GM18508 (cell line): ENCODE measurements at regions not wholly inside any gene's neighbourhood (a gene's known extent, or its start where the extent isn't known, plus 50 kb on each side); places are given as distances from the start of the nearest gene placed in this dataset.
A peak's percentile ranks its signal among the peaks of the same experiment; 100 is the strongest.
"Not testable (repeated sequence)": the region's sequence is repeated elsewhere in the genome, so short reads cannot be mapped to it uniquely, and the experiment has no call there.

Experiments used
- ATAC-seq: cut with Tn5 transposase; IDR thresholded peaks from one replicate; pipeline ENCODE4 v1.9.1; 2021; ENCODE audit warnings: moderate number of reproducible peaks; ENCODE audit not compliant: insufficient read depth, unreplicated experiment

DNA sequence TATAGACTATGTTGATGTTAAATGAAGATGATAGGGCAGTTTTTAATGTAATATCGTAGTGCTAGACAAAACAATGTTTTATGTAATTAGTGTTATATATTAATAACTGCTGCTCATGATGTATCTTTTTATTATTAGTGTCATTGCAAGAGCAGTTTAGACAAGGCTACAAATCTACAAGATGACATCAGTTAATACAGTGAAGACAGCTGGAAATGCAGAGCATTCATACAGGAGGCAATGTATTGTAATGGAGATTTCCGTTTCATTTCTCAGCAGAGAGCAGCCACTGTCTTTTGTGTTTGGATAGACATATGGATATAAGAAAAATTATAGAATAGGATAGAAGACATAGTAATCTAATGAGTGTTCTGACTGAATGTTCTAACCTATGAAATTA, 178.0 kb downstream of the FOXG1 start:
- no peak for ATAC-seq

DNA sequence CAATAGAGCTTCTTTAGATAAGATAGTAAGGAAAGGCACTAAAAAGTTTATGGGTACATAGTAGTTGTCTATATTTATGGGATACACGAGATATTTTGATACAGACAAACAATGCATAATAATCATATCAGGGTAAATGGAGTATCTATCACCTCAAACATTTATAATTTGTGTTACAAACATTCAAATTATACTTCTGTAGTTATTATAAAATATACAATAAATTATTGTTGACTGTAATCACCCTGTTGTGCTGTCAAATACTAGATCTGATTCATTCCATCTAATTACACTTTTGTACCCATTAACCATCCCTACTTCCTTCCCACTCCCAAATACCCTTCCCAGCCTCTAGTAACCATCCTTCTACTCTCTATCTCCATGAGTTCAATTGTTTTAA, 179.7 kb downstream of the FOXG1 start:
- ATAC-seq = no peak

DNA sequence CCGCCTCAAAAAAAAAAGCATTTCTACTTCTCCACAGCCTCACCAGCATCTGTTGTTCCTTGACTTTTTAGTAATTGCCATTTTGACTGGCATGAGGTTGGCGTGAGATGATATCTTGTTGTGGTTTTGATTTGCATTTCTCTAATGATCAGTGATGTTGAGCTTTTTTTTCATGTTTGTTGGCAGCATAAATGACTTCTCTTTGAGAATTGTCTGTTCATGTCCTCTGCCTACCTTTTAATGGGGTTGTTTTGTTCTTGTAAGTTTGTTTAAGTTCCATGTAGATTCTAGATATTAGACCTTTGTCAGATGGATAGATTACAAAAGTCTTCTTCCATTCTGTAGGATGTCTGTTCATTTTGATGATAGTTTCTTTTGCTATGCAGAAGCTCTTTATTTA, 182.9 kb downstream of the FOXG1 start:
- ATAC-seq = no peak

DNA sequence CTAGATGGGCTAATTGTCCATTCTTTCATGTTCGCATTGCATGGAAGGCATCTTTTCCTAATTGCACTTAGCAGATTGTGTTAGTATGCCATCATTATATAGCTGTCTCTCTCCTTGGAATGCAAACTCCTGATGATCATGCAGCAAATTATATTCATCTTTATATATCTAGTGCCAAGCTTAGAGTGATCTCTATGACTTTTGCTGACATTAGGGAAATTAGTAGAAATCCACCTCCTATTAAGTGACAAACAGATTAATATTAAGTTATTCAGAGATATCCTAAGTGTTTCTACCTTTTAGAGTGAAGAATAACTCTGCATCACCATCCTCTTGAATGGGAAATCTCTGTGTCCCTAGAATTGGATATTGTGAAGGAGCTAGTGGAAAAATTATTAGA, 185.6 kb downstream of the FOXG1 start:
- no peak for ATAC-seq

DNA sequence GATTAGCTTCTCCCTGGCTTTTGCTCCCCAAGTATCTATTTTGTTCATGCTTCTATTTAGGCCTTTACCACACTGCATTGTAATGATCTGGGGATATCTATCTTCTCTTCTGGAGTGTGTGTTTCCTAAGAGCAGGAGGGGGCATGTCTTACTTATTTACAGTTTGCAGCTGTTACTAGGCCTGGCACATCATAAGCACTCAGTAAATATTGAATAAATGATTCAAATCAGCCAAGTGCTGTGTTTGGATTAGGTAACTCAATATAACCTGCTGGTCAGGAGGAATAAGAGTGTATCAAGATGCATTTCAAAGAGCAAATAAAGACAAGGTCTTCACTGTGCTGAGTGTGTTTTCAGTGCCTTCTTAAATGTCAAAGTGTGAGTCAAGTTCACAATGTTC, 186.1 kb downstream of the FOXG1 start:
- no peak for ATAC-seq

DNA sequence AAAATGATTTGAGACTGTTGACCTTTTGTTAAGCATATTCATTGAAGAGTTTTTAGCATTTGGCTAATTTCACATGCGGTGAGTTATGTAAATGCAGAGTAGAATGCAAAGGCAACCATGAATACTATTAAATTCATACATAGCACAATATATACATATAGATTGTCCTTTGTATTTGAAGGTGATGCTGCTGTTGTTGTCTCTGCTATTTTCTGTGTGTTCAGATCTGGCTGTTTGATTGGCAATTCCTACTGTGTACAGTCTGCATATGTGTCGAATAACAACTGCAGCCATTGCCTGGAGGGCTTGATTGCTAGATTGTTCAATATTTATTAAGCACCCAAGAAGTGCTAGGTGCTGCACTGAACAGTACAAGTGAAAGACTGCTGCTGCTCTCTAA, 187.4 kb downstream of the FOXG1 start:
- ATAC-seq = no peak

DNA sequence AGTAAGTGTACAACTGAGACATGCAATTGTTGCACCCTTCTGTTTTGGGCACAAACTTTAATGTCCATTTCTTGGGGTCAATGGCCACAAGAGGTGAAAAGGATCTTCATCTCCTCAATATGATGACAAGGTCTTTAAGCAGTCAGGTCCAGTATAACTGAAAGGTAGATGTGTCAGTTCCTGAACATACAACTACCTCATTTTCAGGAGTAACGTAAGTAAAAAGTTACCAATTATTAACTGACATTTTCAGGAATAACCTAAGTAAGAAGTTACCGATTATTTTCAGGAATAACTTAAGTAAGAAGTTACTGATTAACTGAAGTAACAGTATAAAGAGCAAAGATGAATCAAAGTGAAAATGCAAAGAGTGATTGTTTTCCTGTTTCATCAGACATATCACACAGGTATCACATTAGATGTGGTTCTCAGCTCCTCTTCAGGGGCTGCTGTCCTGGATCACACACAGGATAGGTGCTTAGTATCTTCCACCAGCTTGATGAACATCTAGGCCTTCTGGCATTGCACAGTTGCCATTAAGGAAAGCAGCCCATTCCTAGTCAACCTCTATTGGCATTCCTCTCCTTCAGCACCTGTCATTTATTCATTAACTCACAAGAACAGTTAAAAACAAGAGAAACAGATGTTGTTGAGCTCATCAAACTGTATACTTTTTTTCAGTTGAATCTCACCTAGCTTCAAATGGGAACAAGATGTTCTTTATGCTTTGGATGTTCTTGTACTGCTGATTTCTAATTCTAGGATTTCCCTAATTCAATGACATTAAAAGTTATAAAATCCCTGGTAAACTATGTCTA, 200.0 kb downstream of the FOXG1 start:
- peak; percentile 95 for ATAC-seq

DNA sequence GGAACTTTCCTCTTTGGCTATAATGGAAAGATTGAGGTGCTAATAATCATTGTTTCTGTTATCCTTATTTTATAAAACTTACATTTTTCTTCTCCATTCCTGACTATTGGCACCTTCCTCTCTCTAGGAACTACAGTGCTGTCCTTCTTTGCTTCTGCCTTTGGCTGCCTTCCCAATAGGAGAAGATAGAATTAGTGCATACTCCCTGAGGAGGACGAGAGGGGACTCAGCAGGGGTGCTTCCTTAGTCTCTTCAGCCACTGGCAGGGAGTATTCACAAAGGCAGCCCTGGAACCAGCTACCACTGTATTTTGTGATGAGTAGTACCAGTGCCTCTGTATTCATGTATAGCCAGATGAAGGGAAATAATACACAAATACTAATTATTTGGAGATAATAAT, 208.5 kb downstream of the FOXG1 start:
- no peak for ATAC-seq

DNA sequence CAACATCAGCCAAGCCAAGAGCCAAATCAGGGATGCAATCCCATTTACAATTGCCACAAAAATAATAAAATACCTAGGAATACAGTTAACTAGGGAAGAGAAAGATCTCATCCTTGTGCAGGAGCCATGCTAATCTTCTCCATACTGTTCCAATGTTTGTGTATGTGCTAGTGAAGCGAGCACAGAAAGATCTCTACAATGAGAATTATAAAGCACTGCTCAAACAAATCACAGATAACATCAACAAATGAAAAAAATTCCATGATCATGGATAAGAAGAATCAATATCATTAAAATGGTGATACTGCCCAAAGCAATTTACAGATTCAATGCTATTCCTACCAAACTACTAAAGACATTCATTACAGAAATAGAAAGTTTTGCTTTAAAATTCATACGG, 215.6 kb downstream of the FOXG1 start:
- ATAC-seq = no peak

DNA sequence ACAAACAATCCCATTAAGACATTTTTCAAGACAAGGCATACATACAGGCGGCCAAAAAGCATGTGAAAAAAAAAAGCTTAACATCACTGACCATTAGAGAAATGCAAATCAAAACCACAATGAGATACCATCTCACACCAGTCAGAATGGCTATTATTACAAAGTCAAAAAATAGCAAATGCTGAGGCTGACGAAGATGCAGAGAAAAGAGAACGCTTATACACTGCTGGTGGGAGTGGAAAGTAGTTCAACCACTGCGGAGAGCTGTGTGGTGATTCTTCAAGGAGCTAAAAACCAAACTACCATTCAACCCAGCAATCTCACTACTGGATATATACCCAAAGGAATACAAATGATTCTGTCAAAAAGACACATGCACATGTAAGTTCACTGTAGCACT, 216.7 kb downstream of the FOXG1 start:
- peak; percentile 55 for ATAC-seq

DNA sequence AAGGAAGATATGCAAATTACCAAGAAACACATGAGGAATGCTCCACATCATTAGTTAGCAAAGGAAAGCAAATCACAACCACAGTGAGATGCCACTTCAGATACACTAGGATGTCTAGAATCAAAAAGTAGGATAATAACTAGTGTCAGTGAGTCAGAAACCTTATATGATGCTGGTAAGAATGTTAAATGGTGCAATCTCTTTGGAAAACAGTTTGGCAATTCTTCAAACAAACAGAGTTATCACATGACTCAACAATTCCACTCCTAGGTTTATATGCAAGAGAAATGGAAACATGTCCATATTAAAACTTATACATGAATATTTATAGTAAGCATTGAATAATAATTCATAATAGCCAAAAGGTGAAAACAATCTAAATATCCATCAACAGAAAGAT, 220.9 kb downstream of the FOXG1 start:
- ATAC-seq = no peak

DNA sequence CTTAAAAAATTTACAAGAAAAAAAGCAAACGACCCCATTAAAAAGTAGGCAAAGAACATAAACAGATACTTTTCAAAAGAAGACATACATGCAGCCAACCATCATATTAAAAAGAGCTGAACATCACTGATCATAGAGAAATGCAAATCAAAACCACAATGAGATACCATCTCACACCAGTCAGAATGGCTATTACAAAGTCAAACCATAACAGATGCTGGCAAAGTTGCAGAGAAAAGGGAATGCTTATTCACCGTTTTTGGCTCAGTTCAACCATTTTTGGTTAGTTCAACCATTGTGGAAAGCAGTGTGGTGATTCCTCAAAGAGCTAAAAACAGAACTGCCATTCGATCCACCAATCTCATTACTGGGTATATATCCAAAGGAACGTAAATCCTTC, 230.6 kb downstream of the FOXG1 start:
- ATAC-seq = not testable (repeated sequence)

DNA sequence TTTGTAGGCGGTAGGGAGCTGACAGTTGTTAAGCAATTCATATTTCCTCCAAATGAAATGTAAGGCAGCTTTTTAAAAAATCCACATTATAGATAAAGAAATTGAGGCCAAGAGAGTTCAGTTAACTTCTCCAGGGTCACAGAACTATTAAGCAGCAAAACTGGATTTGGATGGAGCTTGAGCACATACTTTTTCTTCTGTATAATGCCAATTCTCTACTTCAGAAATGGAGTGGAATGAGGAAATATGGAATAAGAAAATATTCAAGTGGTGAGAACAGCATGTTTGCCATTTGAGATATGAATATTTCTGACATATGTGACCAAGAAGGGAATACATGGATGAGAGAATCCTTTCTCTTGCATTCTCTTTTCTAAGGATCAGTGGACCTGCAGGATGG, 233.1 kb downstream of the FOXG1 start:
- no peak for ATAC-seq

DNA sequence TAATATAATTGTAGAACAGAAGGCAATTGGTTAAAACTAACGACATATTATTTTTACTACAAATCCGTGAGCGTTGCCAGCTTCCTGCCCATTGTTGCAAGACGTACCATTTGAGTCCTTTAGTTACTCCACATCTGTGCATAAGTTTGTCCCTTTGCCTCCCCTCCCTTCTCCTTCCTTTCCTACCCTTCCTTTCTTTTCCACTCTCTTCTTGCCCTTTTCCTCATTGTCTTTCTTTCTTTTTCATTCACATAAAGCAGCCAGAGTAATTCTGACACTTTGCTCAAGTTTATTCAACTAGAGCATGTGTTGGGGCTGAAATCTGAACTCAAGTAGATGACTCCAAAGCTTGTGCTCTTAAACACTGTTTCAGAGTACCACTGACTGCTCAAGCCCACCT, 239.1 kb downstream of the FOXG1 start:
- no peak for ATAC-seq

DNA sequence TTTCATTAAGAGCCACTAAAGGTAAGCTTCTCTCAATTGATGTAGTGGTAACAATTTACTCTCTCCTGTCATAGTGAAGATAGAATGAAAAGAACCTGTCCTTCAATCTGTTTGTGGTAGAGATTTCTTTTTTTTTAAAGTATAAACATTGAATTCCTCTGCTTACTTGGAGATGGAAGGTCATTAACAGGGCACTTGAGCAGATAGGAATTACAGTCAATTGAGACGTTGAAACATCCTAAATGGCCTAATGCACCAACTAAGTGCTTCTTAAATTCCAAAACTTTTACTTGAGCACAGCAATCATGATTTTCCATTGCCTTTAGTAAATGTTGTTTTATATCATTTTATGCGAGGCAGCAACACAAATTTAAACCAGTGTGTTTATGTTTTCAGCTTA, 241.4 kb downstream of the FOXG1 start:
- ATAC-seq = no peak

DNA sequence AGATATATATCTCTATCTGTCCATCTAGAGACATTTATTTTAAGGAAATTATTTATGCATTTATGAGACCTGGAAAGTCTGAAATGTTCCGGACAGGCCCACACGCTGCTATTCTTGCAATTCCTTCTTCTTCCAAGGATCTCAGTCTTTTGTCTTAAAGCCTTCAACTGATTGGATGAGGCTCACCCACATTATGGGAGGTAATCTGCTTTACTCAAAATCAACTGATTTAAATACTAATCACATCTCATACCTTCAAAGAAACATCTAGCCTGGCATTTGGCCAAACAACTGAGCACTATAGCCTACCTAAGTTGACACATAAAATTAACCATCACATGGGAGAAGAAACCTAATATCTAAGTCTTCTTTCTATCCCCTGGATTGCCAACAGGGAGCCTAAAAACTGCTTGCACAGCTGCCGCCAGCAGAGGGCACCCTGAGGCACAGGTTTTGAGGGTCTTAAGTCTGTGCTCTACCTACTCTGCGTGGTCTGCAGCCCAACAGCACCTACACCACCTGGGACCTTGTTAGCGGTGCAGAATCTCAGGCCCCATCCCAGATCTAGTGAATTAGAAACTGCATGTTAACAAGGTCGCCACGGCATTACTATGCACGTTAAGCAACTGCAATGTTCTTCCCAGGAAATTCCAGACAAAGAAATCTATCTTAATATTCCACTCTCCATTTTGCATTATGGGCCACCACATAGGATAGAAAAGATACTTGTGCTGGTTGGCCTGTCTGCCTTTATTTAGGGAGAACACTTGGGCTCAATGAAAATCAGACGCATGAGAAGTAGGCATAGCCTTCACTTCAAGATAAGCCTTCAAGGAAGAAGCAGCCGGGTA, 249.7 kb downstream of the FOXG1 start:
- no peak for ATAC-seq

DNA sequence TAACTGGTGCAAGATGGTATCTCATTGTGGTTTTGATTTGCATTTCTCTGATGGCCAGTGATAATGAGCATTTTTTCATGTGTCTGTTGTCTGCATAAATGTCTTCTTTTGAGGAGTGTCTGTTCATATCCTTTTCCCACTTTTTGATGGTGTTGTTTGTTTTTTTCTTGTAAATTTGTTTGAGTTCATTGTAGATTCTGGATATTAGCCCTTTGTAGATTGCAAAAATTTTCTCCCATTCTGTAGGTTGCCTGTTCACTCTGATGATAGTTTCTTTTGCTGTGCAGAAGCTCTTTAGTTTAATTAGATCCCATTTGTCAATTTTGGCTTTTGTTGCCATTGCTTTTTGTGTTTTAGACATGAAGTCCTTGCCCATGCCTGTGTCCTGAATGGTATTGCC, 256.9 kb downstream of the FOXG1 start:
- not testable (repeated sequence) for ATAC-seq

DNA sequence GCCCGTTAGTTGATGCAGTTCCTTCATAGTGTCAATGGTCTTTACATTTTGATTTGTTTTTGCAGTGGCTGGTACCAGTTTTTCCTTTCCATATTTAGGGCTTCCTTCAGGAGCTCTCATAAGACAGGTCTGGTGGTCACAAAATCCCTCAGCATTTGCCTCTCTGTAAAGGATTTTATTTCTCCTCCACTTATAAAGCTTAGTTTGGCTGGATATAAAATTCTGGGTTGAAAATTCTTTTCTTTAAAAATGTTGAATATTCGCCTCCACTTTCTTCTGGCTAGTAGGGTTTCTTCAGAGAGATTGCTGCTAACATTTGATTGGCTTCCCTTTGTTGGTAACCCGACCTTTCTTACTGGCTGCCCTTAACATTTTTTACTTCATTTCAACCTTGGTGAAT, 260.9 kb downstream of the FOXG1 start:
- ATAC-seq = not testable (repeated sequence)

DNA sequence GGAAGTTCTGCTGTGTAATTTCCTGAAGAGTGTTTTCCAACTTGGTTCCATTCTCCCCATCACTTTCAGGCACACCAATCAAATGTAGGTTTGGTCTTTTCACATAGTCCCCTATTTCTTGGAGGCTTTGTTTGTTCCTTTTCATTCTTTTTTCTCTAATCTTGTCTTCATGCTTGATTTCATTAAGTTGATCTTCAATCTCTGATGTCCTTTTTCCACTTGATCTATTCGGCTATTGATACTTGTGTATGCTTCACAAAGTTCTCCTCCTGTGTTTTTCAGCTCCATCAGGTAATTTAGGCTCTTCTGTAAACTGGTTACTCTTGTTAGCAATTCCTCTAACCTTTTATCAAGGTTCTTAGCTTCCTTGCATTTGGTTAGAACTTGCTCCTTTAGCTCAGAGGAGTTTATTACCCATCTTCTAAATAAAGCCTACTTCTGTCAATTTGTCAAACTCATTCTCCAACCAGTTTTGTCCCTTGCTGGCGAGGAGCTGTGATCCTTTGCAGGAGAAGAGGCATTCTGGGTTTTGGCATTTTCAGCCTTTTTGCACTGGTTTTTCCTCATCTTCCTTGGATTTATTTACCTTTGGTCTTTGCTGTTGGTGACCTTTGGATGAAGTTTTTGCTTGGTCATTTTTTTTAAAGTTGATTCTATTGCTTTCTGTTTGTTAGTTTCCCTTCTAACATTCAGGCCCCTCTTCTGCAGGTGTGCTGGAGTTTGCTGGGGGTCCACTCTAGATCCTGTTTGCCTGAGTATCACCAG, 261.5 kb downstream of the FOXG1 start:
- not testable (repeated sequence) for ATAC-seq

DNA sequence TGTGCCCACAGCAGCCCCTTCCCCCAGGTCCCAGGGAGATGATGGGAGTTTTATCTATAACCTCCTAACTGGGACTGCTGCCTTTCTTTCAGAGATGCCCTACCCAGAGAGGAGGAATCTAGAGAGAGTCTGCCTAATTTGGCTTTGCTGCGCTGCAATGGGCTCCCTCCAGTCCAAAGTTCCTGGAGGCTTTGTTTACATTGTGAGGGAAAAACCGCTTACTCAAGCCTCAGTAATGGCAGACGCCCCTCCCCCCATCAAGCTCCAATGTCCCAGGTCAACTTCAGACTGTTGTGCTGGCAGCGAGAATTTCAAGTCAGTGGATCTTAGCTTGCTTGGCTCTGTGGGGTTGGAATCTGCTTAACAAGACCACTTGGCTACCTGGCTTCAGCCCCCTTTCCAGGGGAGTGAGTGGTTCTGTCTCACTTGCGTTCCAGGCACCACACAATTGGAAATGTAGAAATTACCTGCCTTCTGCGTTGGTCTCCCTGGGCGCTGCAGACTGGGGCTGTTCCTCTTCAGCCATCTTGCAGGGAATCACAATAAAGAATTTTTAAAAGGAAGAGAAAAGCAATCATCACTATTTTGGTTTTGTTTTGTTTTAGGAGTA, 262.5 kb downstream of the FOXG1 start:
- ATAC-seq = no peak

DNA sequence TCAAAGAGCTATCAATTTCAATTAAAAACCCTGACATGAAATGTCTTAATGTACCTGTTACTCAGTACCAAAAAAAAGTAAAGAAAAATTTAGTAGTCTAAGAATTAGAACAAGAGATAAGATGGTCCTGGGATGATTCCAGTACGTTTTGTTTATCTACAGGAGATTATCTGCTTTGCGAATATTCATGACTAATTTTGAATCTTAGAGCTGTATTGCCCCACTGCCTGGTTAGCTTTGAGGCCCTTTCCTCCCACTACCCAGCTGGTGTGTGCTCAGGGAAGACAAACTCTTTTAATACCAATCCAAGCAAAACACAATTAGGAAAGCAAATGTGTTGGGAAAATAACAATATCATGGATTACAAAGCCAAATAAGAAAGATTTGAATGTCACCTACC, 263.5 kb downstream of the FOXG1 start:
- ATAC-seq = no peak
